SK-N-SH (cell line): ENCODE measurements at regions not wholly inside any gene's neighbourhood (a gene's known extent, or its start where the extent isn't known, plus 50 kb on each side); places are given as distances from the start of the nearest gene placed in this dataset.

ENCODE experiments used
- CHD2 ChIP-seq: fragments of 150-350 bp; IDR thresholded peaks from 2 replicates; pipeline ENCODE4 v1.6.1; 2018; ENCODE audit warnings: low read length; ENCODE audit not compliant: partially characterized antibody
- CTCF ChIP-seq: fragments of 200-600 bp; sonication (generic); IDR thresholded peaks from 2 replicates; pipeline ENCODE4 v1.6.1; 2017; ENCODE audit warnings: antibody characterized with exemption, mild to moderate bottlenecking, moderate library complexity
- ELF1 ChIP-seq: IDR thresholded peaks from 2 replicates; pipeline ENCODE4 v1.4.0; 2012
- EP300 ChIP-seq, 2 experiments: IDR thresholded peaks; 2 replicates each; pipeline versions ENCODE4 v1.4.0 to v1.6.1; 2012; ENCODE audit warnings: borderline replicate concordance in 1 of 2, low read depth in 1 of 2, low read length in 1 of 2
- FOSL2 ChIP-seq: IDR thresholded peaks from 2 replicates; pipeline ENCODE4 v1.4.0; 2012; ENCODE audit warnings: low read depth, mild to moderate bottlenecking, moderate library complexity, borderline replicate concordance
- FOXJ3 ChIP-seq: sonication (generic); formaldehyde crosslinking; IDR thresholded peaks from 2 replicates; pipeline ENCODE4 v1.5.1; 2020; ENCODE audit warnings: mild to moderate bottlenecking, missing genetic modification reagents
- JUND ChIP-seq: IDR thresholded peaks from 2 replicates; pipeline ENCODE4 v1.4.0; 2012
- MXI1 ChIP-seq: IDR thresholded peaks from 2 replicates; pipeline ENCODE4 v1.6.1; 2012; ENCODE audit warnings: mild to moderate bottlenecking, low read depth, low read length, improper control_type of control experiment
- PBX3 ChIP-seq: IDR thresholded peaks from 2 replicates; pipeline ENCODE4; 2012
- POLR2AphosphoS5 ChIP-seq: IDR thresholded peaks from 2 replicates; pipeline ENCODE4 v1.6.1; 2012; ENCODE audit warnings: low read depth, low read length
- RAD21 ChIP-seq: IDR thresholded peaks from 2 replicates; pipeline ENCODE4 v1.6.1; 2012; ENCODE audit warnings: mild to moderate bottlenecking, low read length
- RFX5 ChIP-seq: IDR thresholded peaks from 2 replicates; pipeline ENCODE4 v1.6.1; 2012; ENCODE audit warnings: mild to moderate bottlenecking, improper control_type of control experiment, low read length
- SMC3 ChIP-seq: IDR thresholded peaks from 2 replicates; pipeline ENCODE4 v1.6.1; 2012; ENCODE audit warnings: low read depth, low read length, improper control_type of control experiment
- ZBTB33 ChIP-seq: IDR thresholded peaks from 2 replicates; pipeline ENCODE4 v1.4.0; 2012; ENCODE audit warnings: low read depth, borderline replicate concordance

- TF ChIP-seq POLR2AphosphoS5 (no peak), PBX3 (no peak), MXI1 (no peak), ELF1 (no peak), CTCF (no peak), ZBTB33 (no peak), FOSL2 (no peak), JUND (no peak), RAD21 (no peak), CHD2 (no peak), EP300 (IDR thresholded peaks at IDR 0.05; ENCODE audit: borderline replicate concordance in 1 of 2, low read depth in 1 of 2, low read length in 1 of 2) (no peak), SMC3 (no peak), RFX5 (no peak), FOXJ3 (CRISPR knock-in tag) (no peak)
These were observed 251.8 kb downstream of the NPHP4 start for GRCh38 chr1:5740450-5740849.
